ENCODE measurements at regions not wholly inside any gene's neighbourhood (a gene's known extent, or its start where the extent isn't known, plus 50 kb on each side); places are given as distances from the start of the nearest gene placed in this dataset.
"Not testable (repeated sequence)": the region's sequence is repeated elsewhere in the genome, so short reads cannot be mapped to it uniquely, and the experiment has no call there.

DNA sequence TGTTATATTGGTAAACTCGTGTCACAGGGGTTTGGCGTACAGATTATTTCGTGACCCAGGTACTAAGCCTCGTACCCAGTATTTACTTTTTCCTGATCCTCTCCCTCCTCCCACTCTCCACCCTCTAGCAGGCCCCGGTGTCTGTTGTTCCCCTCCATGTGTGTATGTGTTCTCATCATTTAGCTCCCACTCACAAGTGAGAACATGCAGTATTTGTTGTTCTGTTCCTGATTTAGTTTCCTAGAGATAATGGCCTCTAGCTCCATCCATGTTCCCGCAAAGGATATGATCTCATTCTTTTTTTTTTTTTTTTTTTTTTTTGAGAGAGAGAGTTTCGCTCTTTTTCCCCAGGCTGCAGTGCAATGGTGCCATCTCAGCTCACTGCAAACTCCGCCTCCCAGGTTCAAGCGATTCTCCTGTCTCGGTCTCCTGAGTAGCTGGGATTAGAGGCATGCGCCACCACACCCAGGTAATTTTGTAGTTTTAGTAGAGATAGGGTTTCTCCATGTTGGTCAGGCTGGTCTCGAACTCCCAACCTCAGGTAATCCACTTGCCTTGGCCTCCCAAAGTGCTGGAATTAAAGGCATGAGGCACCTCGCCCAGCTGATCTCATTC, 52.7 kb upstream of the PSAP start:
- TF ChIP-seq, protein P1, sequence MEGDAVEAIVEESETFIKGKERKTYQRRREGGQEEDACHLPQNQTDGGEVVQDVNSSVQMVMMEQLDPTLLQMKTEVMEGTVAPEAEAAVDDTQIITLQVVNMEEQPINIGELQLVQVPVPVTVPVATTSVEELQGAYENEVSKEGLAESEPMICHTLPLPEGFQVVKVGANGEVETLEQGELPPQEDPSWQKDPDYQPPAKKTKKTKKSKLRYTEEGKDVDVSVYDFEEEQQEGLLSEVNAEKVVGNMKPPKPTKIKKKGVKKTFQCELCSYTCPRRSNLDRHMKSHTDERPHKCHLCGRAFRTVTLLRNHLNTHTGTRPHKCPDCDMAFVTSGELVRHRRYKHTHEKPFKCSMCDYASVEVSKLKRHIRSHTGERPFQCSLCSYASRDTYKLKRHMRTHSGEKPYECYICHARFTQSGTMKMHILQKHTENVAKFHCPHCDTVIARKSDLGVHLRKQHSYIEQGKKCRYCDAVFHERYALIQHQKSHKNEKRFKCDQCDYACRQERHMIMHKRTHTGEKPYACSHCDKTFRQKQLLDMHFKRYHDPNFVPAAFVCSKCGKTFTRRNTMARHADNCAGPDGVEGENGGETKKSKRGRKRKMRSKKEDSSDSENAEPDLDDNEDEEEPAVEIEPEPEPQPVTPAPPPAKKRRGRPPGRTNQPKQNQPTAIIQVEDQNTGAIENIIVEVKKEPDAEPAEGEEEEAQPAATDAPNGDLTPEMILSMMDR (IDR thresholded peaks at IDR 0.05): not testable (repeated sequence)
- not testable (repeated sequence) for TF ChIP-seq POLR2A, EP300, POLR2AphosphoS5 (IDR thresholded peaks at IDR 0.05)

Data from upper lobe of left lung (tissue), 4 donors.